ENCODE measurements at regions not wholly inside any gene's neighbourhood (a gene's known extent, or its start where the extent isn't known, plus 50 kb on each side); places are given as distances from the start of the nearest gene placed in this dataset.

- peak; percentile 55 to 77 for DNase-seq
Observed at GRCh38 chr2:6554466-6554865, 311.2 kb downstream of the CMPK2 start.

- DNase-seq = no peak
Observed at GRCh38 chr2:6556755-6557154, 309.0 kb downstream of the CMPK2 start.

GRCh38 chr2:6557737-6558136 is 308.0 kb downstream of the CMPK2 start:
- DNase-seq = no peak

- DNase-seq = no peak
Observed at GRCh38 chr2:6562771-6563170, 302.9 kb downstream of the CMPK2 start.

- DNase-seq = no peak
Observed at GRCh38 chr2:6564326-6564725, 301.4 kb downstream of the CMPK2 start.

- no peak for DNase-seq
Observed at GRCh38 chr2:6574121-6574520, 291.6 kb downstream of the CMPK2 start.

GRCh38 chr2:6576302-6576701 is 289.4 kb downstream of the CMPK2 start:
- no peak for DNase-seq

- DNase-seq = no peak
Observed at GRCh38 chr2:6577960-6578359, 287.7 kb downstream of the CMPK2 start.

- no peak for DNase-seq
Observed at GRCh38 chr2:6578416-6578815, 287.3 kb downstream of the CMPK2 start.

GRCh38 chr2:6579281-6579680 is 286.4 kb downstream of the CMPK2 start:
- DNase-seq = no peak

- no peak for DNase-seq
Observed at GRCh38 chr2:6580982-6581381, 284.7 kb downstream of the CMPK2 start.

- DNase-seq = no peak
Observed at GRCh38 chr2:6589150-6589549, 276.6 kb downstream of the CMPK2 start.

GRCh38 chr2:6590442-6590841 is 275.3 kb downstream of the CMPK2 start:
- DNase-seq = no peak

- no peak for DNase-seq
Observed at GRCh38 chr2:6602471-6602870, 263.2 kb downstream of the CMPK2 start.

GRCh38 chr2:6605836-6606505 is 259.7 kb downstream of the CMPK2 start:
- no peak for DNase-seq

- no peak for DNase-seq
Observed at GRCh38 chr2:6617794-6618193, 247.9 kb downstream of the CMPK2 start.

- DNase-seq = no peak
Observed at GRCh38 chr2:6618201-6618600, 247.5 kb downstream of the CMPK2 start.

GRCh38 chr2:6623746-6624145 is 242.0 kb downstream of the CMPK2 start:
- no peak for DNase-seq

- no peak for DNase-seq
Observed at GRCh38 chr2:6626401-6627012, 239.2 kb downstream of the CMPK2 start.

GRCh38 chr2:6627316-6627715 is 238.4 kb downstream of the CMPK2 start:
- DNase-seq = no peak

- no peak for DNase-seq
Observed at GRCh38 chr2:6630209-6630608, 235.5 kb downstream of the CMPK2 start.

GRCh38 chr2:6635296-6635695 is 230.4 kb downstream of the CMPK2 start:
- no peak for DNase-seq

- DNase-seq = no peak
Observed at GRCh38 chr2:6637330-6637729, 228.4 kb downstream of the CMPK2 start.

GRCh38 chr2:6639929-6640620 is 225.6 kb downstream of the CMPK2 start:
- DNase-seq = no peak

Data from NCI-H187 (cell line).